Astrocyte of the cerebellum (primary cell): ENCODE measurements at regions not wholly inside any gene's neighbourhood (a gene's known extent, or its start where the extent isn't known, plus 50 kb on each side); places are given as distances from the start of the nearest gene placed in this dataset.

Source experiments
- DNase-seq: peaks from one replicate; pipeline ENCODE4 v3.0.0-alpha.2; 2011; ENCODE audit warnings: low read depth
- H3K4me3 ChIP-seq: 2 replicates; pipeline ENCODE4 v1.5.1; 2011; ENCODE audit warnings: mild to moderate bottlenecking, low read depth, low read length, moderate library complexity
- in situ Hi-C: cut with HindIII; loops from 2 replicates; pipeline ENCODE4 v1.10.0; 2017; ENCODE audit warnings: low sequenced_read_pairs
- TF ChIP-seq, protein P1 (sequence below): IDR thresholded peaks from 2 replicates; pipeline ENCODE4 v1.5.1; 2012; ENCODE audit warnings: low read length, low read depth, moderate library complexity, mild to moderate bottlenecking; ENCODE audit errors: missing control alignments

GRCh38 chr2:117639401-117639800, 175.1 kb upstream of the DDX18 start:
- in situ Hi-C loops, result no loop called here
- no peak overlapping the region for H3K4me3 ChIP-seq
- DNase-seq, result no peak
- TF ChIP-seq, protein P1, sequence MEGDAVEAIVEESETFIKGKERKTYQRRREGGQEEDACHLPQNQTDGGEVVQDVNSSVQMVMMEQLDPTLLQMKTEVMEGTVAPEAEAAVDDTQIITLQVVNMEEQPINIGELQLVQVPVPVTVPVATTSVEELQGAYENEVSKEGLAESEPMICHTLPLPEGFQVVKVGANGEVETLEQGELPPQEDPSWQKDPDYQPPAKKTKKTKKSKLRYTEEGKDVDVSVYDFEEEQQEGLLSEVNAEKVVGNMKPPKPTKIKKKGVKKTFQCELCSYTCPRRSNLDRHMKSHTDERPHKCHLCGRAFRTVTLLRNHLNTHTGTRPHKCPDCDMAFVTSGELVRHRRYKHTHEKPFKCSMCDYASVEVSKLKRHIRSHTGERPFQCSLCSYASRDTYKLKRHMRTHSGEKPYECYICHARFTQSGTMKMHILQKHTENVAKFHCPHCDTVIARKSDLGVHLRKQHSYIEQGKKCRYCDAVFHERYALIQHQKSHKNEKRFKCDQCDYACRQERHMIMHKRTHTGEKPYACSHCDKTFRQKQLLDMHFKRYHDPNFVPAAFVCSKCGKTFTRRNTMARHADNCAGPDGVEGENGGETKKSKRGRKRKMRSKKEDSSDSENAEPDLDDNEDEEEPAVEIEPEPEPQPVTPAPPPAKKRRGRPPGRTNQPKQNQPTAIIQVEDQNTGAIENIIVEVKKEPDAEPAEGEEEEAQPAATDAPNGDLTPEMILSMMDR, result no peak

DNA sequence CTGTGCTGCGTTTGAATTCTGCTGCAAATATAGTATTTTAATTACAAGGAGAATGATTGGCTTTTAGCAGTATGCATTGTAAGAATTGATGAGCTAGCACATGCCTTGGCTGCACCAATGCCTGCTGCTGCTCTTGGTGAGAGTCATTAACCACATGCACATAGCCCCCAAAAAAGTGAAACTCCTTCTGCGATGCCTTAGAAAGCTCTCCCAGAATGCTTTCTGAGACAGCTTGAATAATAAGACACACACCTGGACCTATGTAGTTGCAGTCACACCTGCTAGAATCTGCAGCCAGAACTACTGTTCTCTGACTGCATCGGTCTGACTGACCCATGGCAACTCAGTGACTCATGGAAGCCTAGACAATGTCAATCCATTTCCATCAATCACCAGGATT, 170.1 kb upstream of the DDX18 start:
- DNase-seq, result no peak
- in situ Hi-C loops, result no loop called here
- H3K4me3 ChIP-seq, result no peak overlapping the region
- TF ChIP-seq, protein P1, result no peak

DNA sequence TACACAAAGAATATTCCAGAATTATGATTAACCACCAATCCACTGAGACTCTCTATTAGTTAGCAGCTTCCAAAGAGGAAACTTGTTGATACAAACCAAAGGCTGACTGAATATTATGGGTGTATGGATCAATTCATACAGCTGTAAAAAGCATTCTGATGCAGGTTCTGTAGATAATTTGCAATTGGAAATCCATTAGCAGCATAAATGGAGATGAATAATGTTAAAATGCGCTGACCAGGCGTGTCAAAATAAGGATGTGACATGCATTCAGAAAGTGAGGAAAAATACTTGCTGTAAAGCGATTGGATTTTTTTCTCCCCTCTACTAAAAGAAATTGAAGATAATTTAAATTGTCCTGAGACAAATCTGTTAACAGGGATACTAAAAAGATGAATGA, 169.0 kb upstream of the DDX18 start:
- DNase-seq, result no peak
- in situ Hi-C loops, result no loop called here
- TF ChIP-seq, protein P1, result no peak
- no peak overlapping the region for H3K4me3 ChIP-seq

- in situ Hi-C loops, result no loop called here
- TF ChIP-seq, protein P1, result no peak
- no peak for DNase-seq
- no peak overlapping the region for H3K4me3 ChIP-seq
Observed at GRCh38 chr2:117646099-117646498, 168.4 kb upstream of the DDX18 start.

- in situ Hi-C loops, result no loop called here
- no peak for DNase-seq
- no peak overlapping the region for H3K4me3 ChIP-seq
- TF ChIP-seq, protein P1, result no peak
Observed at GRCh38 chr2:117646872-117647271, 167.6 kb upstream of the DDX18 start.

DNA sequence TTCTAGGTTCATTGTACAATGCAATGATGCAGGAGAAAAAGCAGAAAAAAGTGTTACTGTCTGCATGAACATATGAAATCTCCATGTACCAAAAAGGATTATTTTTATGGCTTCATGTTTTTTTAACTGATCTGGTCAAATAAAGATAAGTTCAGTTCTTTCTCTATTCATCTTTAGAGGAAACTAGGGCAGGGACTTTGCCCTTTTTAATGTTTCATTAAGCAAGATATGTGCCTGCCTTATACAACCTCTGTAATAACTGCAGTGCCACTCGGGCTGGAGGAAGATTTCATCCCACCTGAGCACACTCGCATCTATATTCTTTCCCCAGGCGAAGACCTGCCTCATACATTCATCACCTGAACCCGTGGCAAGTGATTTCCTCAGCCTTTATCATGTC, 157.9 kb upstream of the DDX18 start:
- in situ Hi-C loops, result no loop called here
- no peak for DNase-seq
- TF ChIP-seq, protein P1, result no peak
- H3K4me3 ChIP-seq, result no peak overlapping the region

GRCh38 chr2:117661619-117662018, 152.9 kb upstream of the DDX18 start:
- TF ChIP-seq, protein P1, result no peak
- in situ Hi-C loops, result no loop called here
- DNase-seq, result no peak
- no peak overlapping the region for H3K4me3 ChIP-seq
